ENCODE measurements at regions not wholly inside any gene's neighbourhood (a gene's known extent, or its start where the extent isn't known, plus 50 kb on each side); places are given as distances from the start of the nearest gene placed in this dataset.

GRCh38 chr6:19719691-19720128, 117.5 kb upstream of the ID4 start:
- H3K9me3 ChIP-seq (ENCODE audit: low read length): no peaks in the 10 kb centered on the region
- H2AFZ ChIP-seq (ENCODE audit: low read length): no peak overlapping the region
- H3K4me2 ChIP-seq (ENCODE audit: low read length): no peak overlapping the region
- H3K27ac ChIP-seq (ENCODE audit: low read length): no peak overlapping the region
- no peaks in the 10 kb centered on the region for H3K27me3 ChIP-seq (ENCODE audit: low read length)
- ChIA-PET CTCF (no interaction called here), POLR2A (ENCODE audit: unreplicated experiment) (no interaction called here)
- no peaks in the 10 kb centered on the region for H3K9me2 ChIP-seq (replicated peaks; ENCODE audit: low read length)
- H3K36me3 ChIP-seq (ENCODE audit: low read depth, low read length): no peaks in the 10 kb centered on the region
- no peak overlapping the region for H3K9ac ChIP-seq (ENCODE audit: low read length)
- H3F3A ChIP-seq (ENCODE audit: low read length, unreplicated experiment): no peaks in the 10 kb centered on the region
- no peak overlapping the region for H3K4me3 ChIP-seq (ENCODE audit: low read length)
- intact Hi-C loops (cut with micrococcal nuclease): no loop called here
- no peaks in the 10 kb centered on the region for H4K20me1 ChIP-seq (ENCODE audit: low read length)
- DNase-seq (no peak), ATAC-seq (no peak)
- TF ChIP-seq EZH2 (IDR thresholded peaks at IDR 0.05; ENCODE audit: low read length, unreplicated experiment): no peak
- no peaks in the 10 kb centered on the region for H3K79me2 ChIP-seq (ENCODE audit: low read length)
- peaks cover 12% of the 10 kb centered on the region for H3K4me1 ChIP-seq (ENCODE audit: insufficient read depth, low read length)
- no TSS peak for BruUV-seq (replicated peaks)

GRCh38 chr6:19721766-19722377, 115.3 kb upstream of the ID4 start:
- no peak for TF ChIP-seq EZH2 (IDR thresholded peaks at IDR 0.05; ENCODE audit: low read length, unreplicated experiment)
- TF ChIP-seq EZH2phosphoT487 (IDR thresholded peaks at IDR 0.05; ENCODE audit: borderline replicate concordance, low read length): no peak
- no peak for TF ChIP-seq CTCF (conservative IDR thresholded peaks at IDR 0.05; ENCODE audit: low read depth, low read length)
- H4K20me1 ChIP-seq (ENCODE audit: low read length): no peaks in the 10 kb centered on the region
- H3K9me2 ChIP-seq (replicated peaks; ENCODE audit: low read length): no peaks in the 10 kb centered on the region
- no peaks in the 10 kb centered on the region for H3K27me3 ChIP-seq (ENCODE audit: low read length)
- ChIA-PET POLR2A (ENCODE audit: unreplicated experiment) (no interaction called here), CTCF (no interaction called here)
- no peak overlapping the region for H3K4me3 ChIP-seq (ENCODE audit: low read length)
- no peak overlapping the region for H3K4me2 ChIP-seq (ENCODE audit: low read length)
- H3K4me1 ChIP-seq (ENCODE audit: insufficient read depth, low read length): peaks cover 12% of the 10 kb centered on the region
- no TSS peak for BruUV-seq (replicated peaks)
- H3K9me3 ChIP-seq (ENCODE audit: low read length): no peaks in the 10 kb centered on the region
- H3F3A ChIP-seq (ENCODE audit: low read length, unreplicated experiment): no peaks in the 10 kb centered on the region
- no peaks in the 10 kb centered on the region for H3K36me3 ChIP-seq (ENCODE audit: low read depth, low read length)
- H3K9ac ChIP-seq (ENCODE audit: low read length): no peak overlapping the region
- H3K79me2 ChIP-seq (ENCODE audit: low read length): no peaks in the 10 kb centered on the region
- intact Hi-C loops (cut with micrococcal nuclease): no loop called here
- no peak overlapping the region for H2AFZ ChIP-seq (ENCODE audit: low read length)
- H3K27ac ChIP-seq (ENCODE audit: low read length): no peak overlapping the region
- DNase-seq (no peak), ATAC-seq (no peak)

GRCh38 chr6:19722999-19723398, 114.2 kb upstream of the ID4 start:
- H3K9me3 ChIP-seq (ENCODE audit: low read length): no peaks in the 10 kb centered on the region
- H3K9me2 ChIP-seq (replicated peaks; ENCODE audit: low read length): no peaks in the 10 kb centered on the region
- ATAC-seq (no peak), DNase-seq (no peak)
- H4K20me1 ChIP-seq (ENCODE audit: low read length): no peaks in the 10 kb centered on the region
- intact Hi-C loops (cut with micrococcal nuclease): loop anchor here (1.0 kb wide), 1 partner anchor 72 kb away; no protein-coding TSS in a partner anchor
- H3K4me3 ChIP-seq (ENCODE audit: low read length): no peak overlapping the region
- CTCF ChIA-PET: no interaction called here
- H3K27ac ChIP-seq (ENCODE audit: low read length): peak overlapping the region; percentile 21; the same call in 1 of the 2 replicates
- POLR2A ChIA-PET (ENCODE audit: unreplicated experiment): no interaction called here
- H2AFZ ChIP-seq (ENCODE audit: low read length): no peak overlapping the region
- no peaks in the 10 kb centered on the region for H3K27me3 ChIP-seq (ENCODE audit: low read length)
- H3F3A ChIP-seq (ENCODE audit: low read length, unreplicated experiment): no peaks in the 10 kb centered on the region
- peaks cover 12% of the 10 kb centered on the region for H3K4me1 ChIP-seq (ENCODE audit: insufficient read depth, low read length)
- TF ChIP-seq EZH2phosphoT487 (IDR thresholded peaks at IDR 0.05; ENCODE audit: borderline replicate concordance, low read length): no peak
- no peak for TF ChIP-seq CTCF (conservative IDR thresholded peaks at IDR 0.05; ENCODE audit: low read depth, low read length)
- TF ChIP-seq EZH2 (IDR thresholded peaks at IDR 0.05; ENCODE audit: low read length, unreplicated experiment): no peak
- no peak overlapping the region for H3K9ac ChIP-seq (ENCODE audit: low read length)
- H3K4me2 ChIP-seq (ENCODE audit: low read length): no peak overlapping the region
- BruUV-seq (replicated peaks): no TSS peak
- no peaks in the 10 kb centered on the region for H3K36me3 ChIP-seq (ENCODE audit: low read depth, low read length)
- H3K79me2 ChIP-seq (ENCODE audit: low read length): no peaks in the 10 kb centered on the region

Measured in PC-3 (cell line).